Astrocyte (in vitro differentiated cells and primary cell): ENCODE measurements at regions not wholly inside any gene's neighbourhood (a gene's known extent, or its start where the extent isn't known, plus 50 kb on each side); places are given as distances from the start of the nearest gene placed in this dataset.

ENCODE experiments used
- DNase-seq: peaks from one replicate; pipeline ENCODE4 v3.0.0-alpha.2; 2010; ENCODE audit warnings: low read depth
- FAIRE-seq: peaks from 2 replicates; lab custom pipeline; 2011; peaks lifted over from hg19 to GRCh38; lab: Jason Lieb, UNC
- H2AFZ ChIP-seq: 2 replicates; pipeline ENCODE4 v1.6.0; 2012; ENCODE audit warnings: low read depth, low read length, inconsistent platforms
- H3K27ac ChIP-seq: 2 replicates; pipeline ENCODE4 v1.5.1; 2011; ENCODE audit warnings: low read depth, low read length, inconsistent platforms
- H3K27me3 ChIP-seq: 2 replicates; pipeline ENCODE4 v1.6.0; 2011; ENCODE audit warnings: low read length, inconsistent platforms; ENCODE audit not compliant: insufficient read depth
- H3K36me3 ChIP-seq: 2 replicates; pipeline ENCODE4 v1.5.1; 2011; ENCODE audit warnings: low read length, inconsistent platforms; ENCODE audit not compliant: insufficient read depth
- H3K4me1 ChIP-seq: 2 replicates; pipeline ENCODE4 v1.5.1; 2011; ENCODE audit warnings: low read length, inconsistent platforms; ENCODE audit not compliant: insufficient read depth
- H3K4me2 ChIP-seq: 2 replicates; pipeline ENCODE4 v1.6.0; 2012; ENCODE audit warnings: low read length, inconsistent platforms
- H3K4me3 ChIP-seq: 2 replicates; pipeline ENCODE4 v1.5.1; 2011; ENCODE audit warnings: low read depth, mild to moderate bottlenecking, low read length, inconsistent platforms; ENCODE audit not compliant: insufficient read depth
- H3K79me2 ChIP-seq: 2 replicates; pipeline ENCODE4 v1.6.0; 2012; ENCODE audit warnings: mild to moderate bottlenecking, low read length, inconsistent platforms; ENCODE audit not compliant: insufficient read depth
- H3K9ac ChIP-seq: 2 replicates; pipeline ENCODE4 v1.6.0; 2012; ENCODE audit warnings: mild to moderate bottlenecking, low read length, inconsistent platforms
- H3K9me3 ChIP-seq: 2 replicates; pipeline ENCODE4 v1.5.1; 2012; ENCODE audit warnings: low read depth, mild to moderate bottlenecking, low read length, inconsistent platforms; ENCODE audit not compliant: insufficient read depth
- H4K20me1 ChIP-seq: 2 replicates; pipeline ENCODE4 v1.6.0; 2012; ENCODE audit warnings: low read length, inconsistent platforms; ENCODE audit not compliant: insufficient read depth
- H3K27ac Mint-ChIP-seq: one replicate; pipeline ENCODE4 v1.8.0; 2021; ENCODE audit warnings: mild to moderate bottlenecking, mixed read lengths; ENCODE audit not compliant: unreplicated experiment
- H3K27me3 Mint-ChIP-seq: one replicate; pipeline ENCODE4 v1.8.0; 2021; ENCODE audit warnings: low read depth, mixed read lengths; ENCODE audit not compliant: unreplicated experiment
- H3K36me3 Mint-ChIP-seq: one replicate; pipeline ENCODE4 v1.8.0; 2021; ENCODE audit warnings: low read depth, mixed read lengths; ENCODE audit not compliant: unreplicated experiment
- H3K4me1 Mint-ChIP-seq: one replicate; pipeline ENCODE4 v1.8.0; 2021; ENCODE audit warnings: low read depth, mixed read lengths; ENCODE audit not compliant: unreplicated experiment
- H3K4me3 Mint-ChIP-seq: one replicate; pipeline ENCODE4 v1.8.0; 2021; ENCODE audit warnings: mild to moderate bottlenecking, moderate library complexity, mixed read lengths; ENCODE audit not compliant: unreplicated experiment
- H3K9me3 Mint-ChIP-seq: one replicate; pipeline ENCODE4 v1.8.0; 2021; ENCODE audit warnings: mild to moderate bottlenecking, mixed read lengths; ENCODE audit not compliant: unreplicated experiment
- CTCF ChIP-seq: IDR thresholded peaks from 2 replicates; pipeline ENCODE4 v1.5.1; 2011; ENCODE audit warnings: low read depth, mild to moderate bottlenecking, inconsistent platforms, low read length, moderate library complexity; ENCODE audit not compliant: insufficient read depth
- EZH2 ChIP-seq: IDR thresholded peaks from 2 replicates; pipeline ENCODE4 v1.6.1; 2012; ENCODE audit warnings: mild to moderate bottlenecking, low read length, inconsistent platforms; ENCODE audit not compliant: insufficient read depth

- H3K27ac Mint-ChIP-seq = no peak overlapping the region
- FAIRE-seq (no peak), DNase-seq (no peak)
- no peaks in the 10 kb centered on the region for H3K27me3 ChIP-seq
- H3K27ac ChIP-seq = no peak overlapping the region
- H3K36me3 Mint-ChIP-seq = no peaks in the 10 kb centered on the region
- H3K4me2 ChIP-seq = no peak overlapping the region
- H3K4me3 Mint-ChIP-seq = no peak overlapping the region
- TF ChIP-seq EZH2 (no peak), CTCF (no peak)
- H3K36me3 ChIP-seq = no peaks in the 10 kb centered on the region
- H3K4me1 ChIP-seq = no peaks in the 10 kb centered on the region
- no peaks in the 10 kb centered on the region for H3K9me3 Mint-ChIP-seq
- H3K27me3 Mint-ChIP-seq = peaks cover 11% of the 10 kb centered on the region
- no peaks in the 10 kb centered on the region for H3K4me1 Mint-ChIP-seq
- H4K20me1 ChIP-seq = no peaks in the 10 kb centered on the region
- no peaks in the 10 kb centered on the region for H3K79me2 ChIP-seq
- no peaks in the 10 kb centered on the region for H3K9me3 ChIP-seq
- no peak overlapping the region for H3K9ac ChIP-seq
- no peak overlapping the region for H3K4me3 ChIP-seq
- no peak overlapping the region for H2AFZ ChIP-seq
Measured at GRCh38 chr1:110749960-110750359, 75.2 kb upstream of the KCNA3 start.

- no peak overlapping the region for H3K4me2 ChIP-seq
- no peak for TF ChIP-seq CTCF
- no peak for TF ChIP-seq EZH2
- Mint-ChIP-seq H3K36me3 (no peaks in the 10 kb centered on the region), H3K4me3 (no peak overlapping the region), H3K27ac (no peak overlapping the region), H3K4me1 (no peaks in the 10 kb centered on the region), H3K27me3 (peaks cover 36% of the 10 kb centered on the region), H3K9me3 (no peaks in the 10 kb centered on the region)
- H3K4me1 ChIP-seq = no peaks in the 10 kb centered on the region
- H3K79me2 ChIP-seq = no peaks in the 10 kb centered on the region
- no peaks in the 10 kb centered on the region for H3K36me3 ChIP-seq
- H4K20me1 ChIP-seq = no peaks in the 10 kb centered on the region
- H3K9me3 ChIP-seq = no peaks in the 10 kb centered on the region
- H3K27ac ChIP-seq = no peak overlapping the region
- FAIRE-seq (peak; percentile 9), DNase-seq (peak; percentile 18)
- no peak overlapping the region for H2AFZ ChIP-seq
- no peaks in the 10 kb centered on the region for H3K27me3 ChIP-seq
- H3K9ac ChIP-seq = no peak overlapping the region
- H3K4me3 ChIP-seq = no peak overlapping the region
Measured at GRCh38 chr1:110746644-110747259, 72.0 kb upstream of the KCNA3 start.

- FAIRE-seq (no peak), DNase-seq (no peak)
- no peak for TF ChIP-seq EZH2
- TF ChIP-seq CTCF = no peak
- Histone ChIP-seq H3K79me2 (no peaks in the 10 kb centered on the region), H3K4me2 (no peak overlapping the region), H2AFZ (no peak overlapping the region), H3K36me3 (no peaks in the 10 kb centered on the region), H3K27ac (no peak overlapping the region), H3K9me3 (no peaks in the 10 kb centered on the region), H3K9ac (no peak overlapping the region), H3K4me1 (no peaks in the 10 kb centered on the region), H3K4me3 (no peak overlapping the region), H4K20me1 (no peaks in the 10 kb centered on the region), H3K27me3 (no peaks in the 10 kb centered on the region)
- Mint-ChIP-seq H3K4me1 (no peaks in the 10 kb centered on the region), H3K4me3 (no peak overlapping the region), H3K9me3 (no peaks in the 10 kb centered on the region), H3K36me3 (no peaks in the 10 kb centered on the region), H3K27me3 (peaks cover 28% of the 10 kb centered on the region), H3K27ac (no peak overlapping the region)
Measured at GRCh38 chr1:110743397-110743796, 68.7 kb upstream of the KCNA3 start.
